SK-N-SH (cell line): ENCODE measurements at regions not wholly inside any gene's neighbourhood (a gene's known extent, or its start where the extent isn't known, plus 50 kb on each side); places are given as distances from the start of the nearest gene placed in this dataset.

ENCODE experiments used
- CTCF ChIA-PET: fragments of 300-600, 350-600 bp; formaldehyde crosslinking; extraction: SDS; loops from one replicate; lab custom pipeline; 2021; lab: Yijun Ruan, JAX
- POLR2A ChIA-PET: fragments of 350-600 bp; sonication (Branson Sonifier 250); formaldehyde crosslinking; extraction: SDS; loops from one replicate; lab custom pipeline; 2020; ENCODE audit warnings: antibody characterized with exemption, inconsistent platforms; lab: Yijun Ruan, JAX
- DNase-seq: peaks from one replicate; pipeline ENCODE4 v3.0.0; 2012
- H2AFZ ChIP-seq: fragments of 200-600 bp; sonication (generic); 2 replicates; pipeline ENCODE4 v1.8.1; 2016; ENCODE audit warnings: antibody characterized with exemption, mild to moderate bottlenecking, low read depth
- H3F3A ChIP-seq: fragments of 200-600 bp; sonication (generic); replicated peaks from 2 replicates; pipeline ENCODE3; 2016; ENCODE audit warnings: antibody characterized with exemption, mild to moderate bottlenecking; ENCODE audit not compliant: insufficient read depth
- H3K27ac ChIP-seq, 2 experiments: fragments of 200-500 bp in 1 of 2; fragments of 200-600 bp in 1 of 2; sonication (Bioruptor generic) in 1 of 2; sonication (generic), shearing (Covaris generic) in 1 of 2; 2 replicates each; pipeline versions ENCODE4 v1.5.1 to v1.6.1; 2014 to 2016; ENCODE audit warnings: low read depth in 2 of 2, inconsistent platforms in 1 of 2, low read length in 1 of 2, mild to moderate bottlenecking in 1 of 2, mixed read lengths in 1 of 2
- H3K27me3 ChIP-seq: fragments of 200-600 bp; sonication (generic), shearing (Covaris generic); 2 replicates; pipeline ENCODE4 v1.6.1; 2016; ENCODE audit warnings: mixed run types; ENCODE audit not compliant: insufficient read depth
- H3K36me3 ChIP-seq, 2 experiments: fragments of 200-500 bp in 1 of 2; fragments of 200-600 bp in 1 of 2; sonication (Bioruptor generic) in 1 of 2; sonication (generic) in 1 of 2; replicated peaks in 1 of 2; 2 replicates each; pipeline versions ENCODE3 to v1.5.1; 2014 to 2016; ENCODE audit warnings: low read length in 1 of 2, mild to moderate bottlenecking in 1 of 2; ENCODE audit not compliant: insufficient read depth in 2 of 2, control insufficient read depth in 1 of 2
- H3K4me1 ChIP-seq, 2 experiments: fragments of 200-500 bp in 1 of 2; fragments of 200-600 bp in 1 of 2; sonication (Bioruptor generic) in 1 of 2; sonication (generic), shearing (Covaris generic) in 1 of 2; 2 replicates each; pipeline versions ENCODE4 v1.5.1 to v1.6.1; 2014 to 2016; ENCODE audit warnings: low read depth in 1 of 2, low read length in 1 of 2, mixed run types in 1 of 2; ENCODE audit not compliant: insufficient read depth in 2 of 2, control insufficient read depth in 1 of 2
- H3K4me2 ChIP-seq: fragments of 200-600 bp; sonication (generic), shearing (Covaris generic); 2 replicates; pipeline ENCODE4 v1.6.1; 2017; ENCODE audit warnings: mixed run types
- H3K4me3 ChIP-seq, 2 experiments: fragments of 200-500 bp in 1 of 2; fragments of 200-600 bp in 1 of 2; sonication (Bioruptor generic) in 1 of 2; sonication (generic), shearing (Covaris generic) in 1 of 2; 2 replicates each; pipeline versions ENCODE4 v1.5.1 to v1.8.1; 2014 to 2016; ENCODE audit warnings: low read depth in 2 of 2, inconsistent platforms in 1 of 2, low read length in 1 of 2, mild to moderate bottlenecking in 1 of 2, mixed read lengths in 1 of 2, moderate library complexity in 1 of 2
- H3K79me2 ChIP-seq: fragments of 200-600 bp; sonication (generic); 2 replicates; pipeline ENCODE4 v1.8.1; 2017; ENCODE audit warnings: mild to moderate bottlenecking; ENCODE audit not compliant: insufficient read depth
- H3K9ac ChIP-seq: fragments of 200-600 bp; sonication (generic); 2 replicates; pipeline ENCODE4 v1.6.1; 2017; ENCODE audit warnings: mixed run types
- H3K9me2 ChIP-seq: fragments of 200-600 bp; sonication (generic); 2 replicates; pipeline ENCODE4 v1.6.1; 2017; ENCODE audit warnings: mixed run types
- H3K9me3 ChIP-seq: fragments of 200-600 bp; sonication (generic); 2 replicates; pipeline ENCODE4 v1.6.1; 2017; ENCODE audit warnings: mixed run types, mild to moderate bottlenecking, moderate library complexity
- H4K20me1 ChIP-seq: fragments of 200-600 bp; sonication (generic); 2 replicates; pipeline ENCODE4 v1.6.1; 2017; ENCODE audit warnings: mild to moderate bottlenecking, mixed run types; ENCODE audit not compliant: insufficient read depth
- CTCF ChIP-seq: fragments of 200-600 bp; sonication (generic); IDR thresholded peaks from 2 replicates; pipeline ENCODE4 v1.6.1; 2017; ENCODE audit warnings: antibody characterized with exemption, mild to moderate bottlenecking, moderate library complexity
- EP300 ChIP-seq, 2 experiments: IDR thresholded peaks; 2 replicates each; pipeline versions ENCODE4 v1.4.0 to v1.6.1; 2012; ENCODE audit warnings: borderline replicate concordance in 1 of 2, low read depth in 1 of 2, low read length in 1 of 2
- JUND ChIP-seq: IDR thresholded peaks from 2 replicates; pipeline ENCODE4 v1.4.0; 2012
- NFIC ChIP-seq: IDR thresholded peaks from 2 replicates; pipeline ENCODE4 v1.4.0; 2012; ENCODE audit warnings: borderline replicate concordance
- PBX3 ChIP-seq: IDR thresholded peaks from 2 replicates; pipeline ENCODE4; 2012
- RAD21 ChIP-seq: IDR thresholded peaks from 2 replicates; pipeline ENCODE4 v1.6.1; 2012; ENCODE audit warnings: mild to moderate bottlenecking, low read length
- SIN3A ChIP-seq: IDR thresholded peaks from 2 replicates; pipeline ENCODE4 v1.6.1; 2012; ENCODE audit warnings: low read depth, mild to moderate bottlenecking, low read length, moderate library complexity, borderline replicate concordance
- YY1 ChIP-seq: IDR thresholded peaks from 2 replicates; pipeline ENCODE4 v1.4.0; 2012; ENCODE audit warnings: low read depth, mild to moderate bottlenecking
- ZBTB33 ChIP-seq: IDR thresholded peaks from 2 replicates; pipeline ENCODE4 v1.4.0; 2012; ENCODE audit warnings: low read depth, borderline replicate concordance
- WGBS: methylation state at CpG from one replicate; pipeline ENCODE4 v1.1.6; 2017; ENCODE audit warnings: low lambda C conversion rate; 5-methylcytosine and 5-hydroxymethylcytosine counted together

GRCh38 chr3:144638009-144638408 lies 666.4 kb downstream of the DIPK2A start:
- H3K9me2 ChIP-seq = 0 out of 2 replicates have a peak, but pooled peaks cover 2% of the 10 kb centered on the region
- H3K27ac ChIP-seq = no peak overlapping the region
- no peaks in the 10 kb centered on the region; the same call in 1 of the 2 replicates for H3K9me3 ChIP-seq
- no peaks in the 10 kb centered on the region for H3K27me3 ChIP-seq
- H3K4me3 ChIP-seq = no peak overlapping the region
- no peaks in the 10 kb centered on the region for H3K36me3 ChIP-seq
- H3F3A ChIP-seq = no peaks in the 10 kb centered on the region
- CTCF ChIA-PET = no interaction called here
- no peak overlapping the region for H3K9ac ChIP-seq
- no peak overlapping the region for H2AFZ ChIP-seq
- H3K79me2 ChIP-seq = no peaks in the 10 kb centered on the region
- TF ChIP-seq YY1 (no peak), NFIC (no peak), PBX3 (no peak), EP300 (IDR thresholded peaks at IDR 0.05; ENCODE audit: borderline replicate concordance in 1 of 2, low read depth in 1 of 2, low read length in 1 of 2) (no peak), ZBTB33 (no peak)
- POLR2A ChIA-PET = no interaction called here
- no peaks in the 10 kb centered on the region for H3K4me1 ChIP-seq
- no peaks in the 10 kb centered on the region for H4K20me1 ChIP-seq
- no peak overlapping the region for H3K4me2 ChIP-seq
- no peak for DNase-seq

- Histone ChIP-seq H3K9me2 (no peaks in the 10 kb centered on the region), H3K4me2 (no peak overlapping the region)
- WGBS = 3% methylated on average over 3 of the region's 3 CpGs
These were observed 672.2 kb downstream of the DIPK2A start for GRCh38 chr3:144643771-144644198.

More at GRCh38 chr3:144643771-144644198, 672.2 kb downstream of the DIPK2A start:
- ChIA-PET POLR2A (no interaction called here), CTCF (no interaction called here)
- H4K20me1 ChIP-seq = no peaks in the 10 kb centered on the region
- no peak for DNase-seq
- H3K4me3 ChIP-seq = no peak overlapping the region
- no peak overlapping the region for H2AFZ ChIP-seq
- H3K27me3 ChIP-seq = no peaks in the 10 kb centered on the region
- H3K4me1 ChIP-seq = no peaks in the 10 kb centered on the region
- H3F3A ChIP-seq = no peaks in the 10 kb centered on the region
- H3K36me3 ChIP-seq = no peaks in the 10 kb centered on the region
- no peak overlapping the region for H3K27ac ChIP-seq
- H3K9ac ChIP-seq = no peak overlapping the region
- TF ChIP-seq CTCF = no peak
- TF ChIP-seq SIN3A = no peak
- no peak for TF ChIP-seq ZBTB33
- TF ChIP-seq NFIC = no peak
- TF ChIP-seq RAD21 = no peak
- TF ChIP-seq JUND = no peak
- no peaks in the 10 kb centered on the region; the same call in 1 of the 2 replicates for H3K9me3 ChIP-seq
- H3K79me2 ChIP-seq = no peaks in the 10 kb centered on the region
